DND-41 (cell line): ENCODE measurements at regions not wholly inside any gene's neighbourhood (a gene's known extent, or its start where the extent isn't known, plus 50 kb on each side); places are given as distances from the start of the nearest gene placed in this dataset.

ENCODE experiments used
- EZH2 ChIP-seq: IDR thresholded peaks from 3 replicates; pipeline ENCODE4 v1.6.1; 2012; ENCODE audit warnings: borderline replicate concordance, low read depth, mild to moderate bottlenecking, moderate library complexity, low read length, inconsistent platforms; ENCODE audit not compliant: severe bottlenecking
- TF ChIP-seq, protein P1 (sequence below): IDR thresholded peaks from 2 replicates; pipeline ENCODE4 v1.5.1; 2012; ENCODE audit warnings: borderline replicate concordance, low read length, moderate library complexity, mild to moderate bottlenecking; ENCODE audit not compliant: poor library complexity, severe bottlenecking; ENCODE audit errors: extremely low read depth

DNA sequence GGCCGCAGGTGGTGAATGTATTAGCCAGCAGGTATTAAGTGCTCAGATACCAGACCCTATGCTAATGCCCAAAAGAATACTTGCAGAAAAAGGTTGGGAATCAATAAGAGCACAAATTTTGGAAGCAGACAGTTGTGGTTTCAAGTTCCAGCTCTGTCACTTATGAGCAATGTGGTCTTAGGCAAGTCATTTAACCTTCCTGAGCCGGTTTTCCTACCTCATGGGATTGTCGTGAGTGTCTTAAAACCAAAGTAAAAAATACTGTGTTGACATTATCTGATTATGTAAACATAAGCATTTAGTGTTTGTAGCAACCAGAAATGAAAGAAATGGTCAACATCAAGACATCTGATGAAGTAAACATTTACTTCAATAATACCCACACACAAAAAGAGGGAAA lies 93.0 kb upstream of the CHST9 start:
- TF ChIP-seq, protein P1, sequence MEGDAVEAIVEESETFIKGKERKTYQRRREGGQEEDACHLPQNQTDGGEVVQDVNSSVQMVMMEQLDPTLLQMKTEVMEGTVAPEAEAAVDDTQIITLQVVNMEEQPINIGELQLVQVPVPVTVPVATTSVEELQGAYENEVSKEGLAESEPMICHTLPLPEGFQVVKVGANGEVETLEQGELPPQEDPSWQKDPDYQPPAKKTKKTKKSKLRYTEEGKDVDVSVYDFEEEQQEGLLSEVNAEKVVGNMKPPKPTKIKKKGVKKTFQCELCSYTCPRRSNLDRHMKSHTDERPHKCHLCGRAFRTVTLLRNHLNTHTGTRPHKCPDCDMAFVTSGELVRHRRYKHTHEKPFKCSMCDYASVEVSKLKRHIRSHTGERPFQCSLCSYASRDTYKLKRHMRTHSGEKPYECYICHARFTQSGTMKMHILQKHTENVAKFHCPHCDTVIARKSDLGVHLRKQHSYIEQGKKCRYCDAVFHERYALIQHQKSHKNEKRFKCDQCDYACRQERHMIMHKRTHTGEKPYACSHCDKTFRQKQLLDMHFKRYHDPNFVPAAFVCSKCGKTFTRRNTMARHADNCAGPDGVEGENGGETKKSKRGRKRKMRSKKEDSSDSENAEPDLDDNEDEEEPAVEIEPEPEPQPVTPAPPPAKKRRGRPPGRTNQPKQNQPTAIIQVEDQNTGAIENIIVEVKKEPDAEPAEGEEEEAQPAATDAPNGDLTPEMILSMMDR: no peak
- TF ChIP-seq EZH2: no peak
